IgD-negative memory B cell (primary cell): ENCODE measurements at regions not wholly inside any gene's neighbourhood (a gene's known extent, or its start where the extent isn't known, plus 50 kb on each side); places are given as distances from the start of the nearest gene placed in this dataset.

Experiments
- H3K27ac Mint-ChIP-seq, 3 donors: one replicate each; pipeline ENCODE4 v1.8.0; 2020 to 2022; ENCODE audit warnings: mild to moderate bottlenecking in 3 of 3, mixed read lengths in 3 of 3, moderate library complexity in 1 of 3
- H3K27me3 Mint-ChIP-seq: one replicate; pipeline ENCODE4 v1.8.0; 2021; ENCODE audit warnings: mixed read lengths
- H3K36me3 Mint-ChIP-seq: one replicate; pipeline ENCODE4 v1.8.0; 2020; ENCODE audit warnings: mild to moderate bottlenecking, mixed read lengths
- H3K4me1 Mint-ChIP-seq, 3 donors: one replicate each; pipeline ENCODE4 v1.8.0; 2020 to 2022; ENCODE audit warnings: mixed read lengths in 3 of 3, mild to moderate bottlenecking in 1 of 3
- H3K4me3 Mint-ChIP-seq, 4 donors: one replicate each; pipeline ENCODE4 v1.8.0; 2020 to 2022; ENCODE audit warnings: mild to moderate bottlenecking in 4 of 4, mixed read lengths in 4 of 4, moderate library complexity in 3 of 4
- H3K9me3 Mint-ChIP-seq, 3 donors: one replicate each; pipeline ENCODE4 v1.8.0; 2020 to 2021; ENCODE audit warnings: mixed read lengths in 3 of 3, mild to moderate bottlenecking in 1 of 3

- H3K36me3 Mint-ChIP-seq = peaks cover 2% of the 10 kb centered on the region
- H3K4me3 Mint-ChIP-seq = no peak overlapping the region
- peak overlapping the region in 1 of 3 donors; percentile 7 for H3K27ac Mint-ChIP-seq
- H3K9me3 Mint-ChIP-seq = no peaks in the 10 kb centered on the region
- peaks cover 2% of the 10 kb centered on the region for H3K27me3 Mint-ChIP-seq
- no peaks in the 10 kb centered on the region for H3K4me1 Mint-ChIP-seq
These were observed 178.2 kb upstream of the CAMK1G start for GRCh38 chr1:209405183-209405814.

GRCh38 chr1:209406168-209406567 lies 177.3 kb upstream of the CAMK1G start:
- Mint-ChIP-seq H3K9me3 (no peaks in the 10 kb centered on the region), H3K4me1 (no peaks in the 10 kb centered on the region), H3K27me3 (peaks cover 2% of the 10 kb centered on the region), H3K27ac (no peak overlapping the region), H3K4me3 (no peak overlapping the region), H3K36me3 (peaks cover 2% of the 10 kb centered on the region)

- Mint-ChIP-seq H3K9me3 (no peaks in the 10 kb centered on the region), H3K27me3 (peaks cover 2% of the 10 kb centered on the region), H3K4me1 (no peaks in the 10 kb centered on the region), H3K4me3 (no peak overlapping the region), H3K36me3 (peaks cover 2% of the 10 kb centered on the region), H3K27ac (no peak overlapping the region)
These were observed 176.9 kb upstream of the CAMK1G start for GRCh38 chr1:209406595-209406994.

- no peak overlapping the region for H3K4me3 Mint-ChIP-seq
- no peaks in the 10 kb centered on the region for H3K9me3 Mint-ChIP-seq
- H3K4me1 Mint-ChIP-seq = no peaks in the 10 kb centered on the region
- H3K27ac Mint-ChIP-seq = no peak overlapping the region
- H3K27me3 Mint-ChIP-seq = peaks cover 6% of the 10 kb centered on the region
- H3K36me3 Mint-ChIP-seq = peaks cover 2% of the 10 kb centered on the region
These were observed 173.7 kb upstream of the CAMK1G start for GRCh38 chr1:209409780-209410179.

GRCh38 chr1:209411491-209411929 lies 172.0 kb upstream of the CAMK1G start:
- Mint-ChIP-seq H3K4me1 (no peaks in the 10 kb centered on the region), H3K27me3 (peaks cover 4% of the 10 kb centered on the region), H3K36me3 (peaks cover 2% of the 10 kb centered on the region)

GRCh38 chr1:209412036-209412435 lies 171.5 kb upstream of the CAMK1G start:
- Mint-ChIP-seq H3K36me3 (peaks cover 2% of the 10 kb centered on the region), H3K27ac (peak overlapping the region in 1 of 3 donors; percentile 24), H3K4me3 (no peak overlapping the region), H3K27me3 (peaks cover 4% of the 10 kb centered on the region), H3K4me1 (no peaks in the 10 kb centered on the region), H3K9me3 (no peaks in the 10 kb centered on the region)

More at GRCh38 chr1:209411491-209411929, 172.0 kb upstream of the CAMK1G start:
- no peaks in the 10 kb centered on the region for H3K9me3 Mint-ChIP-seq
- no peak overlapping the region for H3K4me3 Mint-ChIP-seq
- peak overlapping the region in 1 of 3 donors; percentile 24 for H3K27ac Mint-ChIP-seq

- H3K9me3 Mint-ChIP-seq = no peaks in the 10 kb centered on the region
- H3K27ac Mint-ChIP-seq = no peak overlapping the region
- H3K27me3 Mint-ChIP-seq = peaks cover 4% of the 10 kb centered on the region
- peaks cover 2% of the 10 kb centered on the region for H3K36me3 Mint-ChIP-seq
- no peaks in the 10 kb centered on the region for H3K4me1 Mint-ChIP-seq
- no peak overlapping the region for H3K4me3 Mint-ChIP-seq
These were observed 170.9 kb upstream of the CAMK1G start for GRCh38 chr1:209412566-209412965.

GRCh38 chr1:209413062-209413461 lies 170.5 kb upstream of the CAMK1G start:
- Mint-ChIP-seq H3K9me3 (no peaks in the 10 kb centered on the region), H3K27ac (no peak overlapping the region), H3K4me1 (no peaks in the 10 kb centered on the region), H3K27me3 (peaks cover 4% of the 10 kb centered on the region), H3K4me3 (no peak overlapping the region), H3K36me3 (peaks cover 2% of the 10 kb centered on the region)

- no peak overlapping the region for H3K27ac Mint-ChIP-seq
- H3K4me1 Mint-ChIP-seq = no peaks in the 10 kb centered on the region
- H3K27me3 Mint-ChIP-seq = peaks cover 4% of the 10 kb centered on the region
- H3K4me3 Mint-ChIP-seq = no peak overlapping the region
- no peaks in the 10 kb centered on the region for H3K9me3 Mint-ChIP-seq
- H3K36me3 Mint-ChIP-seq = no peaks in the 10 kb centered on the region
These were observed 168.6 kb upstream of the CAMK1G start for GRCh38 chr1:209414803-209415329.

GRCh38 chr1:209416039-209416438 lies 167.5 kb upstream of the CAMK1G start:
- Mint-ChIP-seq H3K27ac (no peak overlapping the region), H3K27me3 (peaks cover 4% of the 10 kb centered on the region), H3K4me3 (no peak overlapping the region), H3K9me3 (no peaks in the 10 kb centered on the region), H3K4me1 (no peaks in the 10 kb centered on the region), H3K36me3 (no peaks in the 10 kb centered on the region)

GRCh38 chr1:209416716-209417115 lies 166.8 kb upstream of the CAMK1G start:
- Mint-ChIP-seq H3K4me1 (no peaks in the 10 kb centered on the region), H3K27ac (no peak overlapping the region), H3K27me3 (peaks cover 4% of the 10 kb centered on the region), H3K4me3 (no peak overlapping the region), H3K9me3 (no peaks in the 10 kb centered on the region), H3K36me3 (no peaks in the 10 kb centered on the region)

- Mint-ChIP-seq H3K27ac (no peak overlapping the region), H3K4me3 (no peak overlapping the region), H3K27me3 (no peaks in the 10 kb centered on the region), H3K36me3 (no peaks in the 10 kb centered on the region), H3K4me1 (no peaks in the 10 kb centered on the region), H3K9me3 (no peaks in the 10 kb centered on the region)
These were observed 165.8 kb upstream of the CAMK1G start for GRCh38 chr1:209417761-209418160.

- Mint-ChIP-seq H3K4me1 (no peaks in the 10 kb centered on the region), H3K36me3 (no peaks in the 10 kb centered on the region), H3K27ac (no peak overlapping the region), H3K9me3 (no peaks in the 10 kb centered on the region), H3K4me3 (no peak overlapping the region), H3K27me3 (no peaks in the 10 kb centered on the region)
These were observed 163.2 kb upstream of the CAMK1G start for GRCh38 chr1:209420276-209420675.

GRCh38 chr1:209421186-209421585 lies 162.3 kb upstream of the CAMK1G start:
- H3K9me3 Mint-ChIP-seq = no peaks in the 10 kb centered on the region
- H3K4me1 Mint-ChIP-seq = no peaks in the 10 kb centered on the region
- H3K36me3 Mint-ChIP-seq = no peaks in the 10 kb centered on the region
- no peak overlapping the region for H3K4me3 Mint-ChIP-seq
- H3K27me3 Mint-ChIP-seq = peaks cover 2% of the 10 kb centered on the region
- no peak overlapping the region for H3K27ac Mint-ChIP-seq

- no peaks in the 10 kb centered on the region for H3K9me3 Mint-ChIP-seq
- H3K27ac Mint-ChIP-seq = no peak overlapping the region
- no peak overlapping the region for H3K4me3 Mint-ChIP-seq
- H3K36me3 Mint-ChIP-seq = no peaks in the 10 kb centered on the region
- H3K4me1 Mint-ChIP-seq = no peaks in the 10 kb centered on the region
- peaks cover 2% of the 10 kb centered on the region for H3K27me3 Mint-ChIP-seq
These were observed 161.4 kb upstream of the CAMK1G start for GRCh38 chr1:209421978-209422680.

- no peaks in the 10 kb centered on the region for H3K4me1 Mint-ChIP-seq
- peaks cover 0 to 2% (median 0%) of the 10 kb centered on the region in 3 donors for H3K9me3 Mint-ChIP-seq
- peaks cover 7% of the 10 kb centered on the region for H3K27me3 Mint-ChIP-seq
- H3K27ac Mint-ChIP-seq = no peak overlapping the region
- no peaks in the 10 kb centered on the region for H3K36me3 Mint-ChIP-seq
- no peak overlapping the region for H3K4me3 Mint-ChIP-seq
These were observed 157.6 kb upstream of the CAMK1G start for GRCh38 chr1:209425959-209426358.
